Stimulated activated CD8-positive, alpha-beta memory T cell treated with anti-CD3 and anti-CD28 coated beads, Interleukin-7, amount 100 ng/mL, for 1 hour (primary cell): ENCODE measurements at regions not wholly inside any gene's neighbourhood (a gene's known extent, or its start where the extent isn't known, plus 50 kb on each side); places are given as distances from the start of the nearest gene placed in this dataset.

Source experiments
- DNase-seq, 2 donors: peaks; one replicate each; pipeline ENCODE4 v3.0.0-alpha.2; 2020; ENCODE audit warnings: low read depth in 2 of 2

GRCh38 chr13:27014406-27015359 is 156.9 kb downstream of the USP12 start:
- DNase-seq = no peak

DNA sequence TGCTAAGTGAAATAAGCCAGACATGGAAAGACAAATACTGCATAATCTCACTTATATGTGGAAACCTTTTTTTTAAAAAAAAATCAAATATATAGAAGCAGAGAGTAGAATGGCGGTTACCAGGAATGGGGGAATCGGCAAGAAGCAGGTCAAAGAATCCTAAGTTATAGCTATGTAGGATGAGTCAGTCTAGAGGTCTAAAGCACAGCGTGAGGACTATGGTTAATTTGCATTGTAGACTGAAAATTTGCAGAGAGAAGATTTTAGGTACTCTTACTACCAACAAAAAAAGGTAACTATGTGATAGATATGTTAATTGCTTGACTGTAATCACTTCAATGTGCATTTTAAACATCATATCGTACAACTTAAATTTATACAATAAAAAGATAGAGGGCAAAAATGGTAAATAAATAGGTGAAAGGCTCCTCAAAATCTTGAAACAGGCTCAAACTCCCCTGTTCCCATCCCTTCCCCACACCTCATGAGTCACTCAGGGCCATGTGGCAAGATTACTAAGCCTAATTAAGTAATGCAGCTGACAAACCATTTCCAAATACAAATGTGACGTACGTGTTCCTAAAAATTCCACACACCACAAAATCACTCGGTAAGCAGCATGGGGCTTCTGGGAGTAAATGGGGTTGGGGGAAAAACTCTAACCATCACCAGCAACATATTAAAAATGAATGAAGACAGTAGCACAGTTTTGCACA is 159.0 kb downstream of the USP12 start:
- no peak for DNase-seq

DNA sequence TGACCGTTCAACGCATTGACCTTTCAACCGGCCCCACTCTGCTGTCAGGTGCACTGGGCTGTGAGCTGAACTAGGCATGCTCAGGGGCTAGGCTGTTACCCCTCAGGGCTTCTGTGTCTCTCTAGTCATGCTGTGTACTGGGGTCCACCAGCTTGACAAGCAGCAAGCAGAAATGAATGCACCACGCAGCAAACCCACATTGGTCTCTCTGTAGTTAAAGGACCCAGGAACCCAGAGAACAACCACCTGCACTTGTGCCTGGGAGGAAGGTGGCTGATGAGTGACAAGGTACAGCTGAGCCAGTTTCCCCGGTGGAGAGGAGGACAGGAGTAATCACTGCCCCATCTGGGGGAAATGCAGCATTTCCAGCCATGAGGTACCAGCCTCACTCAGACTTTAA is 159.9 kb downstream of the USP12 start:
- DNase-seq = no peak

GRCh38 chr13:27008733-27009132 is 162.9 kb downstream of the USP12 start:
- no peak for DNase-seq

DNA sequence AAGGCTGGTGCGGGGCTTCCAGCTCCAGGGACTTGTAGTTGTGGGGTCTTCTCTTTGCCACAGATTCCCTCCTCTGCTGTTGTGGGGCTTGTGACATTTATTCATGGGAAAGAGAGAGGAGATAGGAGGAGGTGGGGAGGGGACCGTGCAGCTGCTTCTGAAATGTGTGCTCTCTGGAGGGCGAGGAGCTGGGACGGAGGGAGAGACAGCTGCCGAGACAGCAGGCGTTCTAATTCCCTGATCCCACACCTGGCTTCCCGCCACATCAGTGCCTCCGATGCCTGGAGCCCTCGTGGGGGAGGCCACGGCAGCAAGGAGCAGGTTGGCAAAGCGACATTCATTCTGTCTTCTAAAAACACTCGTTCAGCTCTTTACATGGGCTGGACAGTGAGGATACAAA is 164.4 kb downstream of the USP12 start:
- DNase-seq = no peak

GRCh38 chr13:27006519-27007161 is 165.0 kb downstream of the USP12 start:
- no peak for DNase-seq

DNA sequence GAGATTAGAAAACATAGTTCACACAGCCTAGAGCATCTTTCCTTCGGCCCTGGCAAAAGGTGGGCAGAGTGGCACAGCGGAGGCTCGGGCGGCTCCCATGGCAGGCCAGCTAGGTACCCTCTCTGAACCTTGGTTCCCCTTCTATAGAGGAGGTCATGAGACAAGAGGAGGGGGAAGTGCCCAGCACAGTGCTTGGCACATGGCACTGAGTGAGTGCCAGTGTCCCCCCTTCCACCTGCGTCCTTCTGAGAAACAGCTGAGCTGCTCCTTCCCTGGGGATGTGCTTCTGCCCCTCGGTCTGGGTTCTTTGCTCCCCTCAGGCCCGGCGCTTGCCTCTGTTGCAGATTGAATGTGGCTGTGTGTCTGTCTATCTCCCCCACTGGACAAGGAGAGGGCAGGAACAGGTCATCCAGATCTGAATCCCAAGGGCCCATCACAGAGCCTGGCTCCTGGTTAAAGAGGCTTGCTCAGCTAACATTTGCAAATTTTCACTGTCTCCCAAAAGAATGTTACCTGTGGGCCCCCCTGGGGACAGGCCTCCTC is 165.6 kb downstream of the USP12 start:
- DNase-seq = no peak

DNA sequence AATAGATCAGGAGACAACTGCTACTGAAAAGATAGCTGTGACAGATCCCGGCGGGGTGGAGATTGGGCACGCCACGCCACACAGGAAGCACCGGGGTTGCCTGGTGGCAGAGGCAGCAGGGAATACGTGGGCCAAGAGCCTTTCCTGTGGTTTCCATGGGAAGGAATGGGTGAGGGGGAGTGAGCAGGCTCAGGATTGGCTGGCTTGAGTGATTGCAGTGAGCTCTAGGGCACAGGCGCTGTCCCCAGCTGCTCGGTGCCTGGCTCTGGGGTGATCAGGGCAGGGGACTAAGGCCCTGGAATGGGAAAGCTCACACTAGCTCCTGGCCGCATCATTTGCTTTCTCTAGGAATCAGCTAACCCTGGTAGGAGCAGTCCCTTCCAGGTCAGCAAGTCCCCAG is 166.1 kb downstream of the USP12 start:
- no peak for DNase-seq

DNA sequence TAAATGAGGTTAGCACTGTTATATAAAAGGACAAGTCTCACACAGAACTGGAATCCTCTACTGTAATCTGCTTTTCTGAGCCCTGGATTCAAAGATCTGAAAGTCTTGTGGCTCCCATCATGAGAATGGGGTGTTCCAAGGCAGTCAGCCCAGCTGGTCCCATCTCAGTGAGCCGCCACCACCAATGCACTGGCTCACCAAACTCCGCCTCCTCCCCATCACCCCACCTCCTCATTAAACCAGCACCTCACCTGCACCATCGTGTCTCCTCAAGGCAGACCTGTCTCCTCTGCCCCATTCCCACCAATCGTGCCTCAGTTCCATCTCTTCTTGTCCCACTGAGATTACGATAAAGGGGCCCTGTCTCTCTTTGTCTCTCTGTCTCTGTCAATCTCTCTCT is 166.7 kb downstream of the USP12 start:
- DNase-seq = no peak

DNA sequence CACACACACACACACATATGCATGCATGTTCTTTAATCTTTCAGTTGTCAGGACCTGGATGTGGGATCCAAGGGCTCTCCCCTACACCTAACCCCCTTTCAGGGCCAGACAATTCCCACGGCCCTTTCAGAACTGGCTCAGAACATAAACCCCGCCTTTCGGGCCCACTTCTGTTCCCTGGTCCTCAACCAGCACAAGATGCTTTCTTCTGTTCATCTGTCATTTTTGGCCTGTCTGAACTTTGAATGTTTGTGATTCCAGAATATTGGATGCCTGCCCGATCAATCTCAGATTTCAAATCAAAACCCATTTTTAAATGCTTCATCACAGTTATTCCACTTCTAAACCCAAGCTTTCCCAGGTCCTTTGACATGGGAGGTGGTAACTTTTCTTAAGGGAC is 167.3 kb downstream of the USP12 start:
- no peak for DNase-seq

- DNase-seq = no peak
These were observed 169.9 kb downstream of the USP12 start for GRCh38 chr13:27001705-27002104.

DNA sequence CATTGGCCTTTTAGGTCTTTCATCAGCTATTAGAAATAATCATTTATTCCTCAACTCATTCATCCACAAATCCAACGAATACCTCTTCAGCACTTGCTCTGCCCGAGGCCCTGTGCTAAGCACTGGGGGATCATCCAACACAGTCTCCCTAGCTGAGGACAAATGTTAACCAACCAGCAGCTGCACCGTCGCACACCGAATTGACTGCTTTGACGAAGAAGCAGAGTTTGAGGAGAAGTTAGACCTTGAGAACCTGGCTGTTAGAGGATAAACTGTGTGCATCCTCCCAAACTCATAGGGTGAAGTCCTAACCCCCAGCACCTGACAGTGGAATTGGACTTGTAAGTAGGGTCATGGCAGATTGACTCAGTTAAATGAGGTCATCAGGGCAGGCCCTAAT is 170.9 kb downstream of the USP12 start:
- no peak for DNase-seq

GRCh38 chr13:26999499-26999898 is 172.1 kb downstream of the USP12 start:
- DNase-seq = no peak

DNA sequence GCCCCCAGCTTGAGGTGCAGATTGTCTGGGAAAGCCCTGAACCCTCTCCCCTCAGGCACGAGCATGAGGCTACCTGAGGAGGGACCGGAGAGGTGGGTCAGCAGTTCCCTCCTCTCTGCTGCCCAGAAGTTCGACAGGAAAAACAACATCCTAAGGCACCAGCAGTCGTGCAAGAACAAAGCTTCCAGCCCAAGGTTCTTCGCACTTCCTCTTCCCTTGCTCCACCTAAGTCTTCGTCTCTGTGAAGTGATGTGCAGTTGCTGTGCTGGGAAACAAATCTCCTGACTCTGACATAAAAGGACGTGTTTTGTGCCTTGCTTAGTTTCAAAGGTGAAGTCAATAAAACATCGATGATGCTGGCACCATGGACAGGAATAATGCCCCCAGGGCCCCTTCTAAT is 173.3 kb downstream of the USP12 start:
- DNase-seq = no peak

GRCh38 chr13:26996965-26997752 is 174.5 kb downstream of the USP12 start:
- no peak for DNase-seq

DNA sequence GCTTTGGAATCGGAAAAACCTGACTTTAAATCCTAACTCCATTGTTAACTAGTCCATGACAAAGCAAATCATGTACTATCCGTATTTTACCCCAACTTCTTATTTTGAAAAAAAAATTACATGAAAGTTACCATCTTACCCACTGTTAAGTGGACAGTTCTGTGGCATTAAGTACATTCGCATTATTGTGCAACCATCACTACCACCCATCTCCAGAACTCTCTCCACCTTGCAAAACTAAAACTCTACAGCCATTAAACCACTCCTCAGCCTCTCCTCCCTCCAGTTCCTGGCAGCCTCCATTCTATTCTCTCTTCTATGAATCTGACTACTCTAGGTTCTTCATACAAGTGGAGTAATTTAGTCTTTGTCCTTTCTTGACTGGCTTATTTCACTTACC is 176.5 kb downstream of the USP12 start:
- no peak for DNase-seq

GRCh38 chr13:26993780-26994179 is 177.8 kb downstream of the USP12 start:
- no peak for DNase-seq

- no peak for DNase-seq
These were observed 178.5 kb downstream of the USP12 start for GRCh38 chr13:26992951-26993719.

DNA sequence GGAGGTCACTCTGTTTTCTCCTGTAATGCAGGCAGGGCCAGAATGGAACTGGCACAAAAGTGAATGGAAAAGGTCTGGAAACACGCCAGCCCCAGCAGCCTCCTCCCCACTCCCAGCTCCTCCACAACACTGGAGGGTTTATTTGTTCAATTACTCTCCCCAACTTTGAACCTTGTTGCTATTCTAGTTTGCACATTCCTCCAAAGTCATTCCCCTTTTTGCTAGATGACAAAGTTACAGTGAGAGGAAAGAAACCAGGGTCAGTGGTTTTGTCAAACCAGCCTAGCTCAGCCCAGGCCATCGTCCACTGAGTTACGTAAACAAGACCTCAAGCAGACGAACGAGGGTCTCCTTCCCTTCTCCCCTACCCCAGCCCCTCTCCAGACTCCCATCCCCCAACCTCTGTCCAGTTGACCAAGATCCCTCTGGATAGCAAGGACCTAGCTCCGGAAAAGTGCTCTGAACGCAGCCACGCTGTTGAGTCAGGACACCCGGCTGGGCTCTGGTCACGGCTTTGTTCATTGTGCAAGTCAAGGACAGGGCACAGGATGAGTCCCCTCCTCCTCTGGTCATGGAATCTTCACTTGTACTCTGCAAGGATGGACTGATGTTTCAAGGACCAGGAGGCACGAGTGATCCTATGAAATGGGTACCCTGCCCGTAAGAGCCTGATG is 180.0 kb downstream of the USP12 start:
- DNase-seq = no peak
